ENCODE measurements at regions not wholly inside any gene's neighbourhood (a gene's known extent, or its start where the extent isn't known, plus 50 kb on each side); places are given as distances from the start of the nearest gene placed in this dataset.

DNA sequence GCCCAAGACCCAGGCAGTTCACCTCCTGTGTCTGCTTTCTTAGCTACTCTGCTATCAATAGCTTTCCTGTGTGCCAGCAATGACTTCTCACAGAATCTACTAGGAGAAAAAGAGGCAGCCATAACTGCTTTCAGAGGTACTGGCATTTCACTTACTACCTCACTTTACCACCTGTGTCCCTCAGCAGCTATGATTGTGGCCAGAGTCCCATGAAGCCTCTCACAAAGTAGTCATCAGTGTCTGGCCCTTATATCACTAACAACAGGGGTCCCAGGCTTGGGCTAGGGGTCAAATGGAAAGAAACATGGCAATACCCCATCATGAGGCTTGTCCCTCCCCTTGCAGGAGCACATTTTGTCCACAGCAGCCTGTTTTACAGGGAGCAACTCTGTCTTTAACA lies 62.7 kb upstream of the EPS8L3 start:
- Histone ChIP-seq H2AFZ (replicated peaks) (no peak overlapping the region), H3K27ac (no peak overlapping the region), H3F3A (ENCODE audit: low read depth) (no peaks in the 10 kb centered on the region), H3K27me3 (no peaks in the 10 kb centered on the region), H3K4me3 (no peak overlapping the region), H4K20me1 (ENCODE audit: low read depth) (no peaks in the 10 kb centered on the region), H3K79me2 (ENCODE audit: low read depth) (no peaks in the 10 kb centered on the region), H3K4me2 (no peak overlapping the region), H3K9me3 (ENCODE audit: low read depth) (no peaks in the 10 kb centered on the region), H3K36me3 (no peaks in the 10 kb centered on the region), H3K4me1 (peaks cover 3% of the 10 kb centered on the region), H3K9ac (no peak overlapping the region)
- no peaks in the 10 kb centered on the region for H3K36me3 Mint-ChIP-seq
- peaks cover 14% of the 10 kb centered on the region for H3K4me1 Mint-ChIP-seq
- no peak overlapping the region for H3K4me3 Mint-ChIP-seq
- no peak for TF ChIP-seq EZH2phosphoT487 (IDR thresholded peaks at IDR 0.05)
- TF ChIP-seq EZH2 (IDR thresholded peaks at IDR 0.05), result no peak
- no peak for TF ChIP-seq CTCF (IDR thresholded peaks at IDR 0.05)
- no peak overlapping the region for H3K27ac Mint-ChIP-seq
- H3K27me3 Mint-ChIP-seq (ENCODE audit: insufficient read depth, low read depth), result peaks cover 2% of the 10 kb centered on the region
- peaks cover under 1% of the 10 kb centered on the region for H3K9me3 Mint-ChIP-seq
- DNase-seq (ENCODE audit: low spot score), result no peak

DNA sequence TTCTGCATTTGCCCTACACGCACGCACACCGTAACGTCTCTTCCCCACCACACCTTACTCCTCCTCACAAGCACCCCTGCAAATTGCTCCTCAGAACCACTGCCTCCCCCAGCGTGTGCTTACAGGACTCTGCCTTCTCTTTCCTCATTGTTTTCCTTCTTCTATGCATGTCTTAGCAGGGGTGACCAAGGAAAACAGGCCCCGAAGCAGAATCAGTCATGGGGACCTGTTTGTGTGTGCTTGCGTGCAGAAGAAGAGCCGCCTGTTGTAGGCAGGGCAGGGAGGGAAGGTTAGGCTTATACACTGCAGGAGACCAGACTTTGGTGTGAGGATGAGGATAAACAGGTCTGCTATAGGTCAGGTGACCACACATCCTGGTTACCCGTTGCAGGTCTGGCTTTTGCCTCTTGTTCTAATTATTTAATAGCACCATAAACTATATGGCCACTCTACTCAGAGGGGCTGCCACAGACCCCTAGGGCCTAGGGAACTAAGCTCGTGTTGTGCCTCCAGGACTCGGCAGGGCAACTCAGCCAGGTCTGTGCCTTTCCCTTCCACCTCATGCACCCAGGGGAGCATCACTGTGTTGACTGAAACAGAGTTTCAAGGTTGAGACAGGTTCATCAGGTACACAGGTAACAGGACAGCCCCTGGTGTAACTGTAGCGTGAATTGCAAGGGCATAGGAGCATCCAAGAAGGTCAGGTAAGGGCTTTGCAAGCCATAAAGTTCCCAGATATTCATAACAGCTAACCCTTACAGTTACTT lies 60.8 kb upstream of the EPS8L3 start:
- Histone ChIP-seq H2AFZ (replicated peaks) (no peak overlapping the region), H3K27me3 (no peaks in the 10 kb centered on the region), H3F3A (ENCODE audit: low read depth) (no peaks in the 10 kb centered on the region), H3K9ac (no peak overlapping the region), H3K4me3 (no peak overlapping the region), H3K36me3 (no peaks in the 10 kb centered on the region), H3K4me2 (no peak overlapping the region), H3K27ac (no peak overlapping the region), H3K79me2 (ENCODE audit: low read depth) (no peaks in the 10 kb centered on the region), H3K9me3 (ENCODE audit: low read depth) (no peaks in the 10 kb centered on the region), H3K4me1 (peaks cover 3% of the 10 kb centered on the region), H4K20me1 (ENCODE audit: low read depth) (no peaks in the 10 kb centered on the region)
- no peak overlapping the region for H3K4me3 Mint-ChIP-seq
- H3K27ac Mint-ChIP-seq, result peak overlapping the region; percentile 2
- no peaks in the 10 kb centered on the region for H3K27me3 Mint-ChIP-seq (ENCODE audit: insufficient read depth, low read depth)
- TF ChIP-seq EZH2 (IDR thresholded peaks at IDR 0.05), result no peak
- no peak for TF ChIP-seq EZH2phosphoT487 (IDR thresholded peaks at IDR 0.05)
- TF ChIP-seq CTCF (IDR thresholded peaks at IDR 0.05), result no peak
- H3K36me3 Mint-ChIP-seq, result no peaks in the 10 kb centered on the region
- peaks cover 2% of the 10 kb centered on the region for H3K9me3 Mint-ChIP-seq
- H3K4me1 Mint-ChIP-seq, result peaks cover 14% of the 10 kb centered on the region
- no peak for DNase-seq (ENCODE audit: low spot score)

DNA sequence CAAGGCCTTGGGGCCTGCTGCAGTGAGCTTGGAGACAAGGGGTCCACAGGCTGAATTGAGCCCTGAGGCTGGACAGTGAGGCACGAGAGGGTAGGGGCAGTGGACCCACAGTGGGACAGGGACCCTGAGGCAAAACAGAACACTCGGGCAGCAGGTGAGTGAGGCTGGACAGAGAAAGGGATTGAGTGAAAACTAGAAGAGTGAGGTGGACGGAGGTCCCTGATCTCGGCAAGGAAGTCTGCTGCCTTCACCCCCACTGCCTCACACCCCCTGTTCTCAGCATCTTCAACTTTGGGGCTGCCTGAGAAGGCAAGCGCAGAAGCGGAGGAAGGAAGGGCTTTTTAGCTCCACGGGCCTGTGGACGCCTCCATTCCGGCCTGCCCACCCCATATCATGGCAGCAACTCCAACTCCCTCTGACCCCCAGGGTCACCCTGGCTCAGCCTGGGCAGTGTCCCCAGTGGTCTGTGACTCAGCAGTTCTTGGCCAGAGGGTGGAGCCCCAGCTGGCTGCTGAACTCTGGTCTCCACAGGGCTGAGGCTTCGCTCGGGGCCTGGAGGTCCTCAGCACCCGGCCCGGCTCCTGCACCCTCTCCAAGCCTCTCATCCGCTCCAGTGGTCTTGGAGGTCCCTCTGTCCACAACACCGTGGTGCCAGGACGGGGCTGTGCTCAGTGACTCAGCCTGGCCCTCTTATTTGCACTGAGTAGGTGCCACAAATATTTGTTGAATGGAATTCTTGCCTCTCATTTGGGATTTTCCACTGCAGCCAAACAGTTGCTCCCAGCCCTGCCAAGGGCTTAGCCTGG lies 60.0 kb upstream of the EPS8L3 start:
- H3F3A ChIP-seq (ENCODE audit: low read depth), result no peaks in the 10 kb centered on the region
- no peak overlapping the region for H3K4me3 ChIP-seq
- no peak overlapping the region for H3K27ac Mint-ChIP-seq
- H3K36me3 Mint-ChIP-seq, result no peaks in the 10 kb centered on the region
- no peaks in the 10 kb centered on the region for H3K27me3 Mint-ChIP-seq (ENCODE audit: insufficient read depth, low read depth)
- H2AFZ ChIP-seq (replicated peaks), result no peak overlapping the region
- H3K9me3 ChIP-seq (ENCODE audit: low read depth), result no peaks in the 10 kb centered on the region
- H4K20me1 ChIP-seq (ENCODE audit: low read depth), result no peaks in the 10 kb centered on the region
- no peak overlapping the region for H3K9ac ChIP-seq
- H3K79me2 ChIP-seq (ENCODE audit: low read depth), result no peaks in the 10 kb centered on the region
- peaks cover 19% of the 10 kb centered on the region for H3K4me1 Mint-ChIP-seq
- H3K4me2 ChIP-seq, result no peak overlapping the region
- no peaks in the 10 kb centered on the region for H3K27me3 ChIP-seq
- no peaks in the 10 kb centered on the region for H3K36me3 ChIP-seq
- no peak overlapping the region for H3K4me3 Mint-ChIP-seq
- peaks cover 2% of the 10 kb centered on the region for H3K9me3 Mint-ChIP-seq
- H3K27ac ChIP-seq, result no peak overlapping the region
- H3K4me1 ChIP-seq, result peaks cover 3% of the 10 kb centered on the region
- no peak for DNase-seq (ENCODE audit: low spot score)
- TF ChIP-seq EZH2 (IDR thresholded peaks at IDR 0.05), result no peak
- TF ChIP-seq EZH2phosphoT487 (IDR thresholded peaks at IDR 0.05), result no peak
- TF ChIP-seq CTCF (IDR thresholded peaks at IDR 0.05), result no peak
